HUDEP-2 (cell line): ENCODE measurements at regions not wholly inside any gene's neighbourhood (a gene's known extent, or its start where the extent isn't known, plus 50 kb on each side); places are given as distances from the start of the nearest gene placed in this dataset.

Experiments
- DNase-seq, 76 experiments: peaks; one replicate each; lab custom pipeline; 2025; ENCODE audit not compliant: unreplicated experiment in 76 of 76; lab: John Stamatoyannopoulos, UW

DNA sequence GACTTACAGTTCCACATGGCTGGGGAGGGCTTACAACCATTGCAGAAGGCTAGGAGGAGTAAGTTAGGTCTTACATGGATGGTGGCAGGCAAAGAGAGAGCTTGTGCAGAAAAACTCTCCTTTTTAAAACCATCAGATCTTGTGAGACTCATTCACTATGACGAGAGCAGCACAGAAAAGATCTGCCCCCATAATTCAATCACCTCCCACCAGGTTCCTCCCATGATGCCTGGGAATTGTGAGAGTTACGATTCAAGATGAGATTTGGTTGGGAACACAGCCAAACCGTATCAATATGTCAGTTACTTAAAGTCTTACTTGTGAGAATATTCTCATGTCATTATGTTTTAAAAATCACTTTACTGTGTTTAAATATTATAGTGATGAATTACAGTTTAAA is 481.9 kb downstream of the ARL4A start:
- no peak for DNase-seq

DNA sequence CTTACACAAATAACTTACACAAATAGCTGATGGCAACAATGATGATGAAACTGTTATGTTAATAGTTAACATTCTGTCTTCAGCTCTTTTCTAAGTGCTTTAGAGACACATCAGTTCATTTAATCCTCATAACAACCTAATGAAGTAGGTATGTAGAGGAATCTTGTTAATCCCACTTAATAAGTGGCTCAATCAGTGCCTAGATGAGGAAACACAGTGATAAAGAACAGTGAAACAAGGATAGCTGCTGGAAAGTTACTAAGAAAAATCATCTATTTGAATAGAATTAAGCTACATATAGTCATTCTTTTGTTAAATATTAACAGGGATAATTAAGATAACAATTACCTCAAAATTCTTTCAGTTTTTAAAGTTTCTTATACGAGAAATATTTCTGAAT is 487.6 kb downstream of the ARL4A start:
- DNase-seq = no peak

DNA sequence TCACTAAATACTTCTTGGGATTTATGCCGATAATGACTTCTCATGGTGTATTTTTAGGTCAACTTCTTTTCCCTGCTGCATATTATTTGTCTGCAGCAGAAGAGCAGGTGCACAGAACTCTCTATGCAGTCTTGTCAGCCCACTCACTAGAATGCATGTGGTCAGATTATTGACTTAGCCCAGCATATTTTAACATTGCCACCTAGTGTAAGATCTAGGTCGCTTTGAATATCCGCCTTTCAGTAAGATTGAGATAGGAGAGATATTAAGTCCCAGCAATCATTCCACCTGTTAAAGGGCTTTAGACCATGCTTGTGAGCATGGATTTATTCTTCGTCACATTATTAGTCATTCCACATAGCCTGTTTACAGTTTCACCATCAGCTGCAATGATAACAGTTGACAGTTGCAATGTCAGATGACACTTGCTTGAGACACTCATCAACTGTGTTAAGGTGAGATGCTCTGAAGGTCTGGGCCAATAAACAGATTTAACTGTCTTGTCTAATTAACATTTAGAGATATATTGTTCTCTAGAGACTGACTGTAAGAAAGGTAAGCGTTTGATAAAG is 491.7 kb downstream of the ARL4A start:
- DNase-seq = peak in 2 of 76 experiments; percentile 2 to 9

DNA sequence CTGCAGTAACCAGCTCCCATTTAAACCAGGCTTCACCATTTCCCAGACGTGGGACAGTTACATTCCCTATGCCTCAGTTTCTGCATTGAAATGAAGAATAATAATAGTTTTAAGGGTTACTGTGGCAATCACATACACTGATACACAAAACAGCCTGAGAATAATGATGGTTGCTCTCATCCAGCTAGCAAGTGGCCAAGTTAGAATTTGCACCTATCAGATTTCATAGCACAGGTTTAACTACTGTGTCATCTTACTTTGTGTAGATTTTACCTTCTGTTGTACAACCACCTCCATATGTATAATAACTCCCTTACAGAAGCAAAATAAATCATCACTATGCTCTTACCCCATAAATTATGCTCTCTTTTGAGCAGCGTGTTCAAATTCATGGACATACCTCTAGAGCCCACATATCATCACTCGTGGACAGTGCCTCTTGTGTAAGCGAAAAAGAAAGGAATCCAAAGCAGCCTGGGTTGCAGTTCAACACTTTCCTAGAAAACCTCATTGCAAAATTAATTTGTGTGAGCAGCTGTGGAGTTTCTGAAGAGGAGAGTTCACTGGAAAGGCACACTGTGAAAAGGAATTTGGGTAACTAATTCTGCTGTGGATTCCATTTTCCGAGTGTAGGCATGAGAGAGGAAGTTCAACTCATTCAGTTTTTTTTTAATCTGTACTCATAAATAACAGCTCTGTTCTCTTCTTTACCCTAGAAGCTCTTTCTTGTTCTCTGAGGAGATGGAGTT is 492.5 kb downstream of the ARL4A start:
- no peak for DNase-seq

DNA sequence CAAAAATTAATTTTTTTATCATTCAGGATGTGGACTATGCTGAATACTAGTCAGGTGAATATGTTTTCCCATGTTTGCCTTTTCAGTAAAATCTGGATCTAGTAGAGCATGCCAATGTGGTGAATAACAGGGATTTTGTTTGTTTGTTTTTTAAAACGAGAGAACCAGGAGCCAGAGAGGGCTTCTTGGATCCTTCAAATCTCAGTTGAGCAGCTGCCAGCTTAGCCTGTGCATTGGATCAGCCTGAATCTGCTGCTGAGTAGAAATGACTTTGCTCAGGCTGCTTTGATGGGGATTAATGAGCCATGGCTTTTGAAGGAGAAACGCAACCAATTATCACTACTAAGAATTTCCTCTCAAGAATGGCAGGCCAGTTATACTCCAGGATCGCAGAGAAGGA is 493.8 kb downstream of the ARL4A start:
- DNase-seq = no peak

DNA sequence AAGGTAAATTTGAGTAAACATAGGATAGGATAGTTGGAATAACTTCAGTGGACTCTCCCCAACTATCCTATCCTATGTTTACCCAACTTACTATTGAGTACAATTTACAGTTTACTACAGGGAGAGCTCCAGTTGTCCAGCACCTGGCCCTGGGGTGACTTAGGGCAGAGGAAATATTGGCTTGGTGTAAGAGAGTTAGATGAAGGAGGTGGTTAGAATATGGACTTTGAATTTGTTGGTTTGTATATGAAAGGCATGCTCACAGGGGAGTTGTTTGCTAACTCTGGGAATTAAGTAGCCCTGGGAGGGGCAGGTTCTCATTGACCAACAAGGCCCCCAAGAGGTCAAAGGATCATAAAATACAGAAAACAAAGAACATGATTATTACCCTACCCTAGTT is 497.7 kb downstream of the ARL4A start:
- no peak for DNase-seq

DNA sequence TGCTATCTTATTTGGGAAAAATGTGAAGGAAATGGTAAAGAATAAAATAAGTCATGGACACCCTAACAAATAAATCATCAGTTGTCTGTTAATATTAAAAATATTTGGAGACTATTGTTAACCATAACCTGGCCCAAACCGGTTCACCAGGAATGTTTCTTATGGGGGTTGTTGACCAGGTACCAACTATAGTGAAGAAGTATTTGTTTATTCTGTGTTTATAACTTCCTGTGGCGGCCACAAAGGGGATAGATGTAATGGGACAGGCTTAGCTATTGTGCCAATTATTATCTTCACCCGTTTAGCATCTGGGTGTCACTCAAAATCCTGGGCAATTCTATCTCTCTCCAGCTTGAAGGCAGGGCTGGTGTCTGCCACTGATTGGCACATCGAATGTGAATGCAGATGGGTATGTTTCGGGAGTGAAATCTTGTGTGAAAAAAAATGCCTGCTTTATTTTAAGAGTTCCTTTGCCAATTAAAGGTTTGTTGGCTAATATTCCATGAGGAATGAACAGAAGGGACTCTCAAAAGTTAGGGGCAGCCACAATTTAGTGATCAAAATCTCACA is 500.9 kb downstream of the ARL4A start:
- DNase-seq = no peak

DNA sequence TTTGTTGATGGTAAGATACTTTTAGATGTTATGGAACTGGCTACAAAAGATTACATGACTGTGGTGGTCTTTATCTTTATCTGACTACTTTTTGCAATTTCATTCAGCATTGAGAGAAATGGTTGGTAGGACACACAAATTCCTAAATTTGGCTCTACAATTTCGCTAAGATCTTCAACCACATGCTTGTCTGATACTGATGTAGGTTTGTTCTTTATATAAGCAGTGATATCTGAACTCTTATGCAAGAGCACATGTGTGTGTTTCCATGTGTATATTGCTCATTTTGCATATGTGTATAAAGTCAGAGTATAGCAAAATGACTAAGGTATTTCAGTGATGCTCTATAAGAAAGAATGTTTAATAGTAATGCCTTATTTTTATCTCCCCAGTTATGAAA is 501.5 kb downstream of the ARL4A start:
- DNase-seq = no peak

DNA sequence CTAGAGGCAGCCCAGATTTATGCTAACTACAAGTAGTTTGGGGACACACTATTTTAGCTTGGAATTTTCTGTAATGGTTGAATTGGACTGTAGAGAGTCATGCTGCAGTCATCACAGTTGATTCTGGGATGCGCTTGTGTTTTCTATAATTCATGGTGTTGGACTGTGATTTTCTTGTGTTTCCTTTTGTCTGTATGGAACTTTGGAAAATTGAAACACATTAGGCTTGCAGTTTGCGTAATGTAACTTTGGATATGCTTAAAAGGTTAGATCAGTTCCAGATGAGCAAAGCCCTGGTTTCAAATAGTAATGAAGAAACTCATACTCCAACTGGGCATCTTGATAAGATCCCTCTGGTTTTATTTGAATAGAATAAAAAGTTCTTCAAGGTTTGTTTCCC is 502.2 kb downstream of the ARL4A start:
- no peak for DNase-seq

DNA sequence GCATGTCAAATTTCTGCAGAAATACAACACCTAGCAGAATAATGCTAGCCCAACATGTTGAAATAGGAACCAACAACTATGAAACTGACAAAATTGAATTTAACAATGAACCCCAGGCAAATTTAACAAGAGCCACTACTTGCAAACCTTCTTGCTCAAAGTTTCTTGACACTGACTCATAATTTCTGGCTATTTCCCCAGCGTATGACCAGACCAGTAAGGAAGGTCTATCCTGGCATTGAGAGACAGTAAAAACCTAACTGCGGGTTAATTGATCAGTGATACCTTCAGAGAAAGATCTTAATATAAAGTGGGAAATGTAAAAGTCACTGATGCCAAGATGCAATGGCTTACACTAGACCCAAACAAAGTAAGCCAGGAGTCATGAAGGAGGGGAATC is 510.1 kb downstream of the ARL4A start:
- DNase-seq = no peak

DNA sequence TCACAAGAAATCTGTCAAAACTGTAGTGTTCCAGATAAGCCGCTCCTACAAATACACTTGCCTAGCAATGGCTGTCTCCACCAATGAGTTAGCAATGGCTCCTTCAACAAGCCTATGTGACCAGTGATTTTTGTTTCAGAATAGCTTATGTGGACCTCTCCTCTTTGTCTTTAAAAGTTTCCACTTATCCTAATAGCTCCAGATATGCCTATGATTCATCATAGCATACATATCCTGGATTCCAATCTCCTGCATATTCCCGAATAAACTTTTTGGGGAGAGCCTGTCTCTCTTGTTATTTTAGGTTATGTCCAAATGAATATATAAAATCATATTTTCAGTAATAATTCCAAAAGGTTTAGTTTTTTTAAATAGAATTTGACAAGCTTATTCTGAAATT is 510.6 kb downstream of the ARL4A start:
- DNase-seq = no peak

DNA sequence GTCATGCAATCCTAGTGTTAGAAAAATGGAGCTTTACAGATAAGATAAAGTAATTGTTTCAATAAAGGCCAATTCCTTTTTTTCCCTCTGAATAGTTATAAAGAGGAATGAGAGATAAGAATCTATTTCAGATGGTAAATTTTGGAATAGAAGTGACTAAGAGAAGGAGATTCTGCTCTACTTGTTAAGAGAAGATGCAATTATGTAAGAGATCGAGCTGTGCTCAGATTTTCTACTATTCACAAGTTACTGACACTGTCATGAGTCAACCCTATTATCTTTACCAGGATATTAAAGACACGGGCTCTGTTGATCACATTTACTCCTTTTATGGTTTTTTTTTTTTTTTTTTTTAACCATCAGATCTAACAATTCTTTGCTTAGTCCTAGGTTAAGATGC is 511.3 kb downstream of the ARL4A start:
- DNase-seq = no peak

DNA sequence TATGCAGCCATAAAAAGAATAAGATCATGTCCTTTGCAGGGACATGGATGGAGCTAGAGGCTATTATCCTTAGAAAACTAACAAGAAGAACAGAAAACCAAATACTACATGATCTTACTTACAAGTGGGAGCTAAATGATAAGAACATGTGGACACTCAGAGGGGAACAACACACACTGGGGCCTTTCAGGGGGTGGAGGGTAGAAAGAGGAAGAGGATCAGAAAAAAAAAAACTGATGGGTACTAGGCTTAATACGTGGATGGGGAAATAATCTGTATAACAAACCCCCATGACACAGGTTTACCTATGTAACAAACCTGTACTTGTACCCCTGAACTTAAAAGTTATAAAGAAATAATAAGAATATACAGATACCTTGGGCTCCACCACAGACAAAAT is 514.2 kb downstream of the ARL4A start:
- no peak for DNase-seq

DNA sequence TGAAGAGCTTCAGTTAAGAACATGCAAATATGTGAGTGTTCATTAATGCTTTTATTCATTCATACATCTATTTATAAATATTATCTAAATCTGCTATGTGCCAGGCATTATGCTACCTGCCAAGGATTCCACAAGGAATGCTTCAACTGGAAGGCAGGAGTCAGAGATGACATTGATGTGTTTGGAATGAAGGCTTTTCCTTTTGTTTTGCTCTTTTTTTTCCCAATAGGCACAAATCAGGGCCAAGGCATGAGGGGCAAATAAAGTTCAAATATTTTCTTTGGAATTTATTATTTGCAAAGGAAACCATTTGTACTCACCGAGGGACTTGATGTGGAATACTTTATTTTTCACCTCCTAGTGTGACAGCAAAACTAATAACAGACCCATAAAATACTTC is 530.3 kb downstream of the ARL4A start:
- no peak for DNase-seq

DNA sequence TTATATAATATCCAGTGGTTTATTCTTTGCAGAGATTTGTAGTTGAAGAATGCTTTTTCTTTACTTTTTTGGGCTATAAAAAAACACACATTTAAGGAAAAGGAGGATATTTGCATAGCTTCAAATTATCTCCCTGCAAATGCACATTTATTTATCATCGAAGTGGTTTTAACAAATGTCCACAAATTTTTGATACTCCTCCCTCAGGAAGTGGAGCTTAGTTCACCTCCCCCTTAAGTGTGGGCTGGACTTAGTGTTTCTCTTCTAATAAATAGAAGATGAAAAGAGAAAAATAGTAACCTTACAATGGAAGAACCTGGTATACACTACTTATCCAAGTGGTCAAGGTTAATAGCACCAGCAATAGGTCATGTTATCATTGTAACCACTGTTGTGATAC is 537.6 kb downstream of the ARL4A start:
- DNase-seq = no peak

DNA sequence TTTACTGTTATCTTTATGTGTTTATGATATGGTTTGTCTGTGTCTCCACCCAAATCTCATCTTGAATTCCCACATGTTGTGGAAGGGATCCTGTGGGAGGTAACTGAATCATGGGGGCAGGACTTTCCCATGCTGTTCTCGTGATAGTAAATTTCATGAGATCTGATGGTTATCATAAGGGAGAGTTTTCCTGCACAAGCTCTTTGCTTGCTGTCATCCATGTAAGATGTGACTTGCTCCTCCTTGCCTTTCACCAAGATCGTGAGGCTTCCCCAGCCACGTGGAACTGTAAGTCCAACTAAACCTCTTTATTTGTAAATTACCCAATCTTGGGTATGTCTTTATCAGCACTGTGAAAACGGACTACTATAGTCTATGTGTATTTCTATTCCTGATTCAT is 539.0 kb downstream of the ARL4A start:
- no peak for DNase-seq

DNA sequence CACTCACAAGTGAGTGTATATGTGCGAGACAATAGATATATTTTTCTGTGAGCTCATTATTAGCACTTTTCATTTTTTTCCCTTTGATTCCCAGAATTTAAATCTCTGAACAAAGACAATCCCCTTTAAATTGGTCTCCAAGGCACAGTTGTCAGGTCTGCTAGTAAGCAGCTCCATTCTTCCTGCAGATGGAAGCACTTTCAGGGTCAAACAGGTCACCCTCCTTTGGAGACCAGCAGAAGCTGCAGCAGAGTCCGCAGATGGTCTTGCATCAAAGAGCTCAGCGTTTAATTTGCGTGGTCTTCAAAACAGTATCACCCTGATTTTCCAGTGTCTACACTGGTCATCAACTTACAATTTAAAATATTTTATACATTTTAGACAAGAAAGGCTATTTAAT is 543.8 kb downstream of the ARL4A start:
- DNase-seq = no peak

DNA sequence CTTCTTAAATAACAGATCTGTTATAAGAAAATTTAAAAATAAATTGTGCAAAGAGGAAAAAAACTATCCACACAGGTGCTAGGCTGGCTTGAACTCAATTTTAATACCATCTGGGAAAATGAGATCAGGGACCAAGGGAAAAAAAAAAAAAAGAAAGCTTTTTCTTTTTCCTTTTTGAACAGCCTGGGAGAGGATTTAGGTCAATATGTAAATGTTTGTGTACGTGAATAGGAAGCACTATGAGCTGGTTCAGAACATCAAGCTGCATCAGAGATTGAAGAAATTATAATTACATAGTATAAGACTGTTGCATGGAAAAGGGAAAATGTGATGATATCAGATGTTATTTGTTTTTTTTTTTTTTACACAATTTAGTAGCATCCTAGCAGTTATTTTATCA is 548.0 kb downstream of the ARL4A start:
- DNase-seq = no peak

DNA sequence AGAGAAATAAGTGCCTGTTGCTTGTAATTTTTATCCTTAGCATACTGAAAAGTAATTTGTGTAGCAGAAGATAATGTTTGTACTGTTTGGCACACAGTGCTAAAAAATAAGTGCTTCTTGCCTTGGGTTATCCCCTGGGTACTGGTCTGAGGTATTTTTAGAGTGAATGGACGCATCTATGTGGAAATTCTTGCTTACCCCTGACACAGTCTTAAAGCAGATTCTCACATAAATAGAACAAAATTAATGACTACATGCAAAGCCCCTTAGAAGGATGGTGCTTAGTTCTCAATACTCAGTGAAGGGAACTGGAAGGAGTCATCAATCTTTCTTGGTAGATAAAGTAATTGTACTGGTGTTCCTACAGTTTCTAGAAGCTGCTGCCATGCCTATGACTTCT is 548.6 kb downstream of the ARL4A start:
- DNase-seq = no peak

DNA sequence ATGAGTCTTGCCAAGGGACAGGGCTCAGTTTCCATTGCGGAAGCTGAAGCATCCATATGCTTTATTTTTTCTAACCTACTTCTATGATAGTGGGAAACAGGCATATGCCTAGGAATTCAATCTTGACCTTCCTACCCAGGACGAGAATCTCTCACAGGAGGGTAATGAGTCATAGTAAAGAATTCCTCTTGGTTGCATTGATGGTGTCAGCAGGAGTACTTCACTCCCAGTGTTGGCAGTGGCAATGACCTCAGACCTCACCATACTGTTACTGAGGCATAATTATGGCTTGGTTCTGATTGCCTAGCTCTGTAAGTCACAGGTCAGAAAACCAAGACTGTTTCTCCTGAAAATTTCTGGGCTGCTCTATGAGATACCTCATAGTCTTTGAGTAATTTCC is 552.9 kb downstream of the ARL4A start:
- no peak for DNase-seq

DNA sequence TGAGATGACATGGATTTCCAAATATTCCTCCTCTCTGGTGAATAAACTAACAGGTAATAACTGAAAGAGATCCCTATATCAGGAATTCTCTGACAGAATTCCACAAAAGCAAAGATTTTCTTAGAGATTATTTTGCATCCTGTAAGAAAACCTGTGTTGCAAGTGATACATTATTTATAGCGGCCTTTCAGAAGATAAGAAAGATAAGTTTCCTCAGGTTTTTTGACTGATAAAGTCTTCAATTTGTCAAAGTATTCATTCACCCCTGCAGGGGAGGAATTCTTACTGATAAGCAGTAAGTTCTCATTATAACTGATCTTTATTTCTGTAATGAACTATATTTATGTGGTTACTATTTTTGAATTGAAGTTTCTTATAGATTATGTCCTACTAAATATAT is 554.0 kb downstream of the ARL4A start:
- no peak for DNase-seq

DNA sequence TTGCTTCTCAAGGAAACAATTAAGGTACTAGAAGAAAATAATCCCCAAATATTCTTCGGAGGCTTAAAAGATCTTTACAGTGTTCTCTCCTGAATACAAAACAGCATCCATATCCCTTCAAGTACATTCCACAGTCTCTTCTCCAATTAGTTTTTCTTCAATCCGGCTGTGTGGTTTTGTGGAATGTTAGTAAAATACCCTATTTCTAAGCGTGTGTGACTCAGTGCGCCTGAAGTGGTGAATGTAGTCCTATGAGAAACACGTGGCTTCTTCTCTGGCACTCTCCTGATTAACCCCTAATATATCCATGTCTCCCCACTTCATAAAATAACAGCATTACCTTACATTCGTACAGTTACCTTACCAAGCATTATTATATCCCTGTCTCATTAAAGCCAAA is 570.2 kb downstream of the ARL4A start:
- DNase-seq = no peak

DNA sequence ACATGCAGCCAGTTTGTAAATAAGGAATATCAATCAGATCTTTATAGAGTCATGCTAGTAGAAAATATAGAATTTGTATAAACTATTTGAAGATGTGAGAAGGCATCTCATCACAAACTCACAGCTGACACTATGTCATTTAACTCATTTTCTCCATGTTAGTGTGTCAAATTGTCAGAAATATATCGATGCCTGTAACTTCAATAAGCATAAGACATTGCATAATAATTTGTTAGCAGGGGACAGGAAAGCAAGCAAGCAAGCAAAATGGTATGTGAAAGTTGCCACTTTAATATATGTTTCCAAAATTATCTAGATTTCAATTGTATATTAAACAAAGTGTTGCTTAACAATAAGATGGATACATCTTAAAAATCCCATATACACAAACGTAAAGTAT is 571.0 kb downstream of the ARL4A start:
- DNase-seq = no peak
